ENCODE measurements at regions not wholly inside any gene's neighbourhood (a gene's known extent, or its start where the extent isn't known, plus 50 kb on each side); places are given as distances from the start of the nearest gene placed in this dataset.

- ChIA-PET CTCF (no interaction called here), POLR2A (no interaction called here), RAD21 (ENCODE audit: low non-redundant PET in 1 of 2, low total read pairs in 2 of 2, uncharacterized antibody in 2 of 2, unreplicated experiment in 2 of 2) (no interaction called here)
- Histone ChIP-seq H3K9me3 (ENCODE audit: control insufficient read depth in 1 of 2, insufficient read depth in 1 of 2, low read depth in 1 of 2, low read length in 2 of 2) (peaks cover 0 to 6% of the 10 kb centered on the region in 2 experiments; a peak in 1 of 4 replicates), H2AFZ (ENCODE audit: low read depth, low read length, poor library complexity, severe bottlenecking) (no peak overlapping the region), H3K4me2 (ENCODE audit: low read length) (no peak overlapping the region), H3K9ac (ENCODE audit: low read length) (no peak overlapping the region), H3K9me2 (ENCODE audit: insufficient read depth) (no peaks in the 10 kb centered on the region), H3K79me2 (ENCODE audit: insufficient read depth, low read length) (no peaks in the 10 kb centered on the region), H3K4me3 (replicated peaks in 1 of 2; ENCODE audit: low read depth in 1 of 2, low read length in 2 of 2) (no peak overlapping the region), H3K27me3 (ENCODE audit: insufficient read depth, low read length) (no peaks in the 10 kb centered on the region), H3K36me3 (ENCODE audit: control insufficient read depth in 1 of 2, insufficient read depth in 2 of 2, low read length in 2 of 2) (no peaks in the 10 kb centered on the region), H3K4me1 (ENCODE audit: control insufficient read depth in 1 of 2, insufficient read depth in 2 of 2, low read length in 2 of 2) (no peaks in the 10 kb centered on the region; a peak in 1 of 4 replicates), H4K20me1 (ENCODE audit: insufficient read depth) (no peaks in the 10 kb centered on the region), H3K27ac (ENCODE audit: low read depth, low read length) (no peak overlapping the region)
- no peak for DNase-seq (ENCODE audit: low read depth, low spot score)
- TF ChIP-seq RAD21 (IDR thresholded peaks at IDR 0.05; ENCODE audit: low read depth) (no peak), EGR1 (IDR thresholded peaks at IDR 0.05; ENCODE audit: low read depth) (no peak), ZBTB33 (IDR thresholded peaks at IDR 0.05; ENCODE audit: extremely low read depth, insufficient replicate concordance, low read length) (no peak), TCF7L2 (IDR thresholded peaks at IDR 0.05; ENCODE audit: borderline replicate concordance, extremely low read depth, insufficient read depth, insufficient read length) (no peak), REST (IDR thresholded peaks at IDR 0.05; ENCODE audit: low read depth) (no peak), POLR2A (IDR thresholded peaks at IDR 0.05; ENCODE audit: borderline replicate concordance, extremely low read depth, insufficient read depth, insufficient read length) (no peak), SP1 (IDR thresholded peaks at IDR 0.05; ENCODE audit: low read depth) (no peak), JUND (IDR thresholded peaks at IDR 0.05) (no peak), CEBPB (IDR thresholded peaks at IDR 0.05; ENCODE audit: low read depth) (no peak), ZFX (IDR thresholded peaks at IDR 0.05) (no peak), SIN3A (IDR thresholded peaks at IDR 0.05; ENCODE audit: low read depth) (no peak), YY1 (IDR thresholded peaks at IDR 0.05; ENCODE audit: extremely low read depth, insufficient replicate concordance, low read depth, low read length) (no peak), EZH2phosphoT487 (IDR thresholded peaks at IDR 0.05; ENCODE audit: borderline replicate concordance) (no peak)
- ATAC-seq = no peak
- intact Hi-C loops (cut with micrococcal nuclease) = no loop called here
- no TSS peak for BruUV-seq (replicated peaks)
Observed at GRCh38 chr2:3110555-3110954, 267.1 kb downstream of the EIPR1 start.

All from HCT116 (cell line).